ENCODE measurements at regions not wholly inside any gene's neighbourhood (a gene's known extent, or its start where the extent isn't known, plus 50 kb on each side); places are given as distances from the start of the nearest gene placed in this dataset.

DNA sequence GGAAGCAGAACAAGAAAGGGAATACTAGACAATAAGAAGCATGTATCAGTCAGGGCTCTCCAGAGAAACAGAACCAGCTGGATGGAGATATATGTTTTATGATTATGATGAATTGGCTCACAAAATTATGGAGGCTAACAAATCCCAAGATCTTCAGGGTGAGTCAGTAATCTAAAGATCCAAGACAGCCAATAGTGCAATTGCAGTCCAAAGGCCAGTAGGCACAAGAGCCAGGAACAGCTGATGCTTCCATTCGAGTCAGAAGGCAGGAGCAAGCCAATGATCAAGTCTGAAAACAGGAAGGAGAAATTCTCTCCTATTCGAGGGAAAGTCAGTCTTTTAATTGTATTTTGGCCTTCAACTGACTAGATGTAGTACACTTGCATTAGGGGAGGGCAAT lies 164.9 kb upstream of the ST8SIA2 start:
- TF ChIP-seq, protein P1, sequence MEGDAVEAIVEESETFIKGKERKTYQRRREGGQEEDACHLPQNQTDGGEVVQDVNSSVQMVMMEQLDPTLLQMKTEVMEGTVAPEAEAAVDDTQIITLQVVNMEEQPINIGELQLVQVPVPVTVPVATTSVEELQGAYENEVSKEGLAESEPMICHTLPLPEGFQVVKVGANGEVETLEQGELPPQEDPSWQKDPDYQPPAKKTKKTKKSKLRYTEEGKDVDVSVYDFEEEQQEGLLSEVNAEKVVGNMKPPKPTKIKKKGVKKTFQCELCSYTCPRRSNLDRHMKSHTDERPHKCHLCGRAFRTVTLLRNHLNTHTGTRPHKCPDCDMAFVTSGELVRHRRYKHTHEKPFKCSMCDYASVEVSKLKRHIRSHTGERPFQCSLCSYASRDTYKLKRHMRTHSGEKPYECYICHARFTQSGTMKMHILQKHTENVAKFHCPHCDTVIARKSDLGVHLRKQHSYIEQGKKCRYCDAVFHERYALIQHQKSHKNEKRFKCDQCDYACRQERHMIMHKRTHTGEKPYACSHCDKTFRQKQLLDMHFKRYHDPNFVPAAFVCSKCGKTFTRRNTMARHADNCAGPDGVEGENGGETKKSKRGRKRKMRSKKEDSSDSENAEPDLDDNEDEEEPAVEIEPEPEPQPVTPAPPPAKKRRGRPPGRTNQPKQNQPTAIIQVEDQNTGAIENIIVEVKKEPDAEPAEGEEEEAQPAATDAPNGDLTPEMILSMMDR (conservative IDR thresholded peaks at IDR 0.05; ENCODE audit: low read depth, low read length), result no peak
- no peak for TF ChIP-seq EZH2 (IDR thresholded peaks at IDR 0.05; ENCODE audit: low read length, unreplicated experiment)
